GM18519 (cell line): ENCODE measurements at regions not wholly inside any gene's neighbourhood (a gene's known extent, or its start where the extent isn't known, plus 50 kb on each side); places are given as distances from the start of the nearest gene placed in this dataset.

Experiments used
- ATAC-seq: cut with Tn5 transposase; IDR thresholded peaks from one replicate; pipeline ENCODE4 v1.9.1; 2021; ENCODE audit warnings: mild to moderate bottlenecking, moderate library complexity; ENCODE audit not compliant: unreplicated experiment, low FRiP score

DNA sequence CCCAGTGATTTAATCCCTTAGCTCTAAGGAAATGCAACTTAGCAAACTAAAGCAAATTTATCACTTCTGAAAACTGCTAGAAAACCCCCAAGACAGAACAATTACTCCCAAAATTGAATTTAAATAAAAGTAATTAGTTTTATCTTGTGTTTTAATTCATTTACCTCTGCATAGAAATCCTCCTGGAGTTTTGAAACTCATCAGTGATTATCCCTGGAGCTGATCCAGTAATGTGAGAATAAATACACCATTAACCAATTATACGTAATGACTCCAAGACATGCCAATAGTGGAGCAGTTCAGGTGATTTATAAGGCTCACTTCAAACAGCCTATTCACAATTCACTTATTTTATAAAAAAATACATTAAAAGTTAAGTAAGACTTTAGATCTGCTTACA, 855.3 kb upstream of the FLRT2 start:
- no peak for ATAC-seq

- no peak for ATAC-seq
Measured at GRCh38 chr14:84686550-84686949, 843.4 kb upstream of the FLRT2 start.

- ATAC-seq, result no peak
Measured at GRCh38 chr14:84688297-84689025, 841.5 kb upstream of the FLRT2 start.

DNA sequence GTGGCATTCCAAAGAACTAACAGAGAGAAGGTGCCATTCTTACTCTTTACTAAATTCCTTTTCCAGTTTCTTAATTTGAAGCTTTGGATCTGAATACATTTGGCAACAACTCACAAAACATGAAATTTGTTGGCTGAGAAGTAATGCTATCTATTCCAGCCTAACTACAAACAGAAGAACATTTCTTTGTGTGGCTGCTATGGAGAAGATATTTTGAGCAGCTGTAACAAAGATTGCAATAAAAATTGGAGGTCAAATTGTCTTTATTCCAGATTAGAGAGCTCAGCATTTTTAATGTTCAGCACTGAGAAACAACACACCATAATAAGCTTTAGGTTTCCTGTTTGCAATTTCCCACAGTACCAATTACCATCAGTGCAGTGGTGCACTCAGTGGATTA, 835.8 kb upstream of the FLRT2 start:
- ATAC-seq, result no peak

GRCh38 chr14:84704601-84705000, 825.3 kb upstream of the FLRT2 start:
- ATAC-seq, result no peak

GRCh38 chr14:84707830-84708229, 822.1 kb upstream of the FLRT2 start:
- ATAC-seq, result no peak

GRCh38 chr14:84708865-84709264, 821.1 kb upstream of the FLRT2 start:
- ATAC-seq, result no peak

- ATAC-seq, result no peak
Measured at GRCh38 chr14:84726471-84726870, 803.5 kb upstream of the FLRT2 start.

DNA sequence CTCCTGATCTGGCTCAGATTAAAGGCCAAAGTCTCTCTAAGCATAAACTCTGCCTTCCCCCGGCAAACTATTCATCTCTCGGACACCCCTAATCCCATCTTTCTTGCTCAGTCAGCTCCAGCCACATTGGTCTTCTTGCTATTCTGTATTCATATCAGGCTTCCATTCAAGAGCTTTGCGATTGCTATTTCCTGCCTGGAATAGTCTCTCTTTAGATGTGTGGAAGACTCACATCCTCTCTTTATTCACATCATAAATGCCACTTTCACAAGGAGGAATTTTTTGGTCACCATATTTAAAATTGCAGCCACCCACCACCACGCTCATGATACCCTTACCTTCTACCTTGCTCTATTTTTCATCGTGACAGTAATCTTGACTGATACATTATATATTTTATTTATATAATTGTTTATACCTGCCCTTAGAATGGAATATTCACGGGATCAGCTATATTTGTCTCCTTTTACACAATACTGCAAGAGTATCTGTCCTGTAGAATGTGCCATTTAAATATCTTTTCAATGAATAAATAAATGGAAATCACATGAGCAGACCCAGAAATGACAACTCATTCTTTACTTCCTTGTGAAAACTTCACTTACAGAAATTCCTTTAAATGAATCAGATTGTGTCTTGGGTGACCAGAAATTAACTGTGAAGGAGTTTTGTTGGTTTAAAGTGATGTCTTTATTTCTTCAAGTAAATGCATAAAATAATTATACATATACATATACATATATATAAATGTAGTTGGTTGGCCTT, 780.6 kb upstream of the FLRT2 start:
- ATAC-seq, result no peak

DNA sequence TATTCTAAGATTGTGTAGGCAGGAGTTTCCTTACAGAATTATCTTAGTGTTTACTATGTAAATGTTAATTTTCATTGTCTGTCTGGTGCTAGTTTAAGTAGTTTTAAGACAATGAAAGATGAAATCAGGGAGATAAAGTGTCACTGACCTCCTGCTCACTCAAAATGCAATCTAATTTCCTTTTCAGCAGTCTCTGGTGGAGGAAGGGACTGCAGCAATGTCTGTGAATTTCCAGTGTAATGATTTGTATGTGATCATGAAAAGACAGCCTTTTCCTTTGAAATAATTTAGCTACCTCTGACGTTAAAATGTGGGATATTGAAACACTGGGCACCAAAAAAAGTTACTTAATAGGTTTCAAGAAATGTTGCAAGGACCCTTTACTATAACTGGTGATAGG, 779.7 kb upstream of the FLRT2 start:
- ATAC-seq, result no peak

- no peak for ATAC-seq
Measured at GRCh38 chr14:84750763-84751554, 779.0 kb upstream of the FLRT2 start.

- no peak for ATAC-seq
Measured at GRCh38 chr14:84751745-84752144, 778.2 kb upstream of the FLRT2 start.

- ATAC-seq, result no peak
Measured at GRCh38 chr14:84760489-84761126, 769.3 kb upstream of the FLRT2 start.

- ATAC-seq, result no peak
Measured at GRCh38 chr14:84767434-84767833, 762.5 kb upstream of the FLRT2 start.

DNA sequence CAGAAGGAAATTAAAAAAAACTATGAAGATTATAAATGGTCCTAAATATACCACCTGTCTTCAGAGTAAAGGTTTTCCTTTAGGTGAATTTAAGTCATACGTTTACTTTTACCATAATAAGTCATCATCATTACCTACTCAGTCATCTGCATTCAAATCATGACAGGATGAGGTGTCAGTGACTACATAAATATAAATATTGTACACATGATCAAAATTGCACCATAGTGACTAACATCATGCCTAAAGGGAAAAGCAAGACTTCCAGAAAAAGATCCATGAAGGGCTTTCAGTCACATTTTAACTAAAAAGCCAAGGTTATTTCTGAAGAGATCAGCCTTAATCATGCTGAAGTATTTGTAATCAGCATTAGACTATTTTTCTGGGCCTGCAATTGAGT, 759.9 kb upstream of the FLRT2 start:
- no peak for ATAC-seq

DNA sequence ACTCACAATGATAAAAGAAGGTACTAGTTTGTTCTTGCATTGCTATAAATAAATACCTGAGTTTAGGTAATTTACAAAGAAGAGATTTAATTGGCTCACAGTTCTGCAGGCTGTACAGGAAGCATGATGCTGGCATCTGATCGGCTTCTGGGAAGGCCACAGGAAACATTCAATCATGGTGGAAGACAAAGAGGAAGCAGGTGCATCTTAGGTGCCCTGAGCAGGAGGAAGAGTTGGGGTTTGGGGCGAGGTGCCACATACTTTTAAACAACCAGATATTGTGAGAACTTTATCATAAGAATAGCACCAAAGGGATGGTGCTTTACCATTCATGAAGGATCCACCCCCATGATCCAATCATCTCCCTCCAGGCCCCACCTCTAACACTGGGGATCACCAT, 752.6 kb upstream of the FLRT2 start:
- ATAC-seq, result no peak

GRCh38 chr14:84782902-84783301, 747.0 kb upstream of the FLRT2 start:
- no peak for ATAC-seq

DNA sequence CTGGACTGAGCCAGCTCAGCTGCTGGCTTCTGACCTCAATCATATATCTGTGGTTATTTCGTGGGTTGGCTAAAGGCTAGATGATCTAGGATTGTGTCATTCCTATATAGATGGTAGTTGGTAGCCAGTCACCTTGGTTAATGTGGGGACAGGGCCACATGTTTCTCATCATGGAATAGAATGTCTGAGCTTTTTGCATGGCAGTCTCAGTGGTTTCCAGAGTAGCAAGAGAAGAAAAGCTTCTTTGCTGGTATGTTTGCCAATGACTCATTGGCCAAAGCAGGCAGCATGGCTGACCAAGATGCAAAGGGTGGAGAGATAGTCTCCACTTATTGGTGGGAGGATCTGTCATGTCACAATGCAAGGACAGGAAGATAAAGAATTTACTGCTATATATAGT, 746.4 kb upstream of the FLRT2 start:
- no peak for ATAC-seq

DNA sequence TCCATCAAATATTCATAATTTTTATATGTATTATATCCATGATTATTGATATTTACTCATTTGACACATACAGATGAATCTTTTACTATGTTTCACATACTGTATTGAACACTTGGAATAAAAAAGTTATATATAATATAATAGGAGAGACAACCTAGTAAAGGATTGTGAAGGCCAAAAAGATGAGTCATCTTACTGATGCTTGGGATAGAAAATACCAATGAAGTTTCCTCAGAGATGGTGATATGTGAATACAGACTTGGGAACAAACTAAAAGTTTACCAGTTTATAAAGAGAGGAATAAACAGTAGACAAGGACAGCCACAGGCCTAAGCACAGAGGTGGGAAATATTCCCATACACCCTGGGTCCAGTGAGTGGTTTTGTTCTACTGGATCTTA, 743.9 kb upstream of the FLRT2 start:
- no peak for ATAC-seq

GRCh38 chr14:84789012-84789411, 740.9 kb upstream of the FLRT2 start:
- ATAC-seq, result no peak
